KMS-11 (cell line): ENCODE measurements at regions not wholly inside any gene's neighbourhood (a gene's known extent, or its start where the extent isn't known, plus 50 kb on each side); places are given as distances from the start of the nearest gene placed in this dataset.

ENCODE experiments used
- H2AFZ ChIP-seq: fragments of 200-600 bp; sonication (generic); 2 replicates; pipeline ENCODE4 v1.6.1; 2016; ENCODE audit warnings: antibody characterized with exemption, mixed run types, low read depth
- H3K27ac ChIP-seq: fragments of 200-600 bp; sonication (generic); 2 replicates; pipeline ENCODE4 v1.6.1; 2016; ENCODE audit warnings: mild to moderate bottlenecking, mixed run types
- H3K27me3 ChIP-seq: fragments of 200-600 bp; sonication (generic); 2 replicates; pipeline ENCODE4 v1.6.1; 2017; ENCODE audit warnings: mild to moderate bottlenecking, low read depth, mixed run types, moderate library complexity; ENCODE audit not compliant: insufficient read depth
- H3K36me3 ChIP-seq: fragments of 200-600 bp; sonication (generic); 2 replicates; pipeline ENCODE4 v1.6.1; 2017; ENCODE audit warnings: mild to moderate bottlenecking, mixed run types; ENCODE audit not compliant: insufficient read depth
- H3K4me1 ChIP-seq: fragments of 200-600 bp; sonication (generic); 2 replicates; pipeline ENCODE4 v1.6.1; 2016; ENCODE audit warnings: mild to moderate bottlenecking, low read depth, mixed run types; ENCODE audit not compliant: poor library complexity, severe bottlenecking
- H3K4me2 ChIP-seq: fragments of 200-600 bp; sonication (generic); 2 replicates; pipeline ENCODE4 v1.7.0; 2016; ENCODE audit warnings: mild to moderate bottlenecking, mixed run types
- H3K4me3 ChIP-seq: fragments of 200-600 bp; sonication (generic); IDR thresholded peaks from 2 replicates; pipeline ENCODE4 v1.6.1; 2017; ENCODE audit warnings: low read depth, low read length, mixed read lengths; ENCODE audit not compliant: insufficient read depth
- H3K79me2 ChIP-seq: fragments of 200-600 bp; sonication (generic); 2 replicates; pipeline ENCODE4 v1.6.1; 2016; ENCODE audit warnings: low read depth, mixed run types; ENCODE audit not compliant: insufficient read depth
- H3K9ac ChIP-seq: fragments of 200-600 bp; sonication (generic); 2 replicates; pipeline ENCODE4 v1.6.1; 2016; ENCODE audit warnings: mild to moderate bottlenecking, mixed run types
- H4K20me1 ChIP-seq: fragments of 200-600 bp; sonication (generic); 2 replicates; pipeline ENCODE4 v1.6.1; 2016; ENCODE audit warnings: mild to moderate bottlenecking, mixed run types; ENCODE audit not compliant: insufficient read depth
- TF ChIP-seq, protein P1 (sequence below): fragments of 200-600 bp; sonication (generic); conservative IDR thresholded peaks from 2 replicates; pipeline ENCODE4 v1.6.1; 2017; ENCODE audit warnings: low read depth, mild to moderate bottlenecking, antibody characterized with exemption, low read length, moderate library complexity, mixed read lengths

DNA sequence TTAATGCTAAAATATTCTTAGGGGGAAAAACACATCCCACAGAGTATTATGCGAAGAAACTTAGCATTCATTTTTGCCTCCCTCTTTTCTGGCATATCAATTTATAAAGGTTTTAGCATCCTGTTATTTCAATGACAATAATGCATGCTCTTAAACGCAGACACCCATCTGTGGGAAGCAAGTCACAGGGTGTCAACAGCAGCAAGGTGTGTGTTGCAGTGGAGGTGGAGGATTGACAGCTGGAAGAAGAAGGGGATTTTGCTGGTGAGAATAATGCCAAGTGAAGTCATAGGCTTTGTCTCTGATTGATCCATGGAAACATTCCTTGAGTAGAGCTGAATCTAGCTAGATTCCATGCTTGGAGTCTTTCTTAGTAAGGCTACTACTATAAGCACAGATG lies 498.1 kb downstream of the NPIPA7 start:
- H2AFZ ChIP-seq: no peak overlapping the region
- H3K4me3 ChIP-seq: no peak overlapping the region
- no peaks in the 10 kb centered on the region for H3K36me3 ChIP-seq
- TF ChIP-seq, protein P1, sequence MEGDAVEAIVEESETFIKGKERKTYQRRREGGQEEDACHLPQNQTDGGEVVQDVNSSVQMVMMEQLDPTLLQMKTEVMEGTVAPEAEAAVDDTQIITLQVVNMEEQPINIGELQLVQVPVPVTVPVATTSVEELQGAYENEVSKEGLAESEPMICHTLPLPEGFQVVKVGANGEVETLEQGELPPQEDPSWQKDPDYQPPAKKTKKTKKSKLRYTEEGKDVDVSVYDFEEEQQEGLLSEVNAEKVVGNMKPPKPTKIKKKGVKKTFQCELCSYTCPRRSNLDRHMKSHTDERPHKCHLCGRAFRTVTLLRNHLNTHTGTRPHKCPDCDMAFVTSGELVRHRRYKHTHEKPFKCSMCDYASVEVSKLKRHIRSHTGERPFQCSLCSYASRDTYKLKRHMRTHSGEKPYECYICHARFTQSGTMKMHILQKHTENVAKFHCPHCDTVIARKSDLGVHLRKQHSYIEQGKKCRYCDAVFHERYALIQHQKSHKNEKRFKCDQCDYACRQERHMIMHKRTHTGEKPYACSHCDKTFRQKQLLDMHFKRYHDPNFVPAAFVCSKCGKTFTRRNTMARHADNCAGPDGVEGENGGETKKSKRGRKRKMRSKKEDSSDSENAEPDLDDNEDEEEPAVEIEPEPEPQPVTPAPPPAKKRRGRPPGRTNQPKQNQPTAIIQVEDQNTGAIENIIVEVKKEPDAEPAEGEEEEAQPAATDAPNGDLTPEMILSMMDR: no peak
- H3K9ac ChIP-seq: no peak overlapping the region
- no peaks in the 10 kb centered on the region for H4K20me1 ChIP-seq
- no peaks in the 10 kb centered on the region for H3K79me2 ChIP-seq
- no peak overlapping the region for H3K4me2 ChIP-seq
- no peaks in the 10 kb centered on the region for H3K4me1 ChIP-seq
- no peak overlapping the region for H3K27ac ChIP-seq
- no peaks in the 10 kb centered on the region for H3K27me3 ChIP-seq

- Histone ChIP-seq H3K27ac (no peak overlapping the region), H2AFZ (no peak overlapping the region), H3K4me1 (no peaks in the 10 kb centered on the region), H3K27me3 (no peaks in the 10 kb centered on the region), H3K4me3 (no peak overlapping the region), H4K20me1 (no peaks in the 10 kb centered on the region), H3K79me2 (no peaks in the 10 kb centered on the region), H3K4me2 (no peak overlapping the region), H3K36me3 (no peaks in the 10 kb centered on the region), H3K9ac (no peak overlapping the region)
- TF ChIP-seq, protein P1: no peak
Measured at GRCh38 chr16:16879567-16880251, 500.8 kb downstream of the NPIPA7 start.

DNA sequence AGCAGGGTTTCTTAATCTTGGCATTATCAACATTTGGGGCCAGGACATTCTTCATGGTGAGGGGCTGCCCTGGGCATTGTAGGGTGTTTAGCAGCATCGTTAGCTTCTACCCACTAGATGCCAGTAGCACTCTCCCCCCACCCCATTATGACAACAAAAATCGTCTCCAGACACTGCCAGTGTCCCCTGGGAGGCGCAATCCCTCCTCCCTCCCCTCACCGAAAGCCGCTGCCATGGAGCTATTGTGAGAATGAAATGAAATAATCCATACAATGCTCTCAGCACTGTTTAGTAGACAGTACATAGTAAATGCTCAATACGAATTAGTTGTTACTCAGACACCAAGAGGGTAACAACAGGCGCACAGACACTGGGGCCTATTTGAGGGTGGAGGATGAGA lies 502.9 kb downstream of the NPIPA7 start:
- Histone ChIP-seq H3K4me1 (no peaks in the 10 kb centered on the region), H3K27ac (no peak overlapping the region), H2AFZ (no peak overlapping the region), H3K36me3 (no peaks in the 10 kb centered on the region), H3K4me3 (no peak overlapping the region), H4K20me1 (no peaks in the 10 kb centered on the region), H3K79me2 (no peaks in the 10 kb centered on the region), H3K27me3 (no peaks in the 10 kb centered on the region), H3K9ac (no peak overlapping the region), H3K4me2 (no peak overlapping the region)
- TF ChIP-seq, protein P1: no peak

GRCh38 chr16:16882766-16883165 lies 503.8 kb downstream of the NPIPA7 start:
- TF ChIP-seq, protein P1: no peak
- no peak overlapping the region for H3K27ac ChIP-seq
- no peaks in the 10 kb centered on the region for H3K36me3 ChIP-seq
- no peaks in the 10 kb centered on the region for H3K4me1 ChIP-seq
- no peak overlapping the region for H2AFZ ChIP-seq
- no peaks in the 10 kb centered on the region for H3K27me3 ChIP-seq
- H4K20me1 ChIP-seq: no peaks in the 10 kb centered on the region
- no peaks in the 10 kb centered on the region for H3K79me2 ChIP-seq
- H3K9ac ChIP-seq: no peak overlapping the region
- H3K4me2 ChIP-seq: no peak overlapping the region
- H3K4me3 ChIP-seq: no peak overlapping the region
